ENCODE measurements at regions not wholly inside any gene's neighbourhood (a gene's known extent, or its start where the extent isn't known, plus 50 kb on each side); places are given as distances from the start of the nearest gene placed in this dataset.

- no peak for TF ChIP-seq CTCF (conservative IDR thresholded peaks at IDR 0.05; ENCODE audit: low read depth, low read length)
- TF ChIP-seq EZH2 (IDR thresholded peaks at IDR 0.05; ENCODE audit: borderline replicate concordance, low read depth, low read length, poor library complexity, severe bottlenecking), result no peak
These were observed 84.6 kb upstream of the IRF2 start for GRCh38 chr4:184558996-184559395.

All from A673 (cell line).